ENCODE measurements at regions not wholly inside any gene's neighbourhood (a gene's known extent, or its start where the extent isn't known, plus 50 kb on each side); places are given as distances from the start of the nearest gene placed in this dataset.
"Not testable (repeated sequence)": the region's sequence is repeated elsewhere in the genome, so short reads cannot be mapped to it uniquely, and the experiment has no call there.

GRCh38 chr13:99749271-99750019, 222.1 kb downstream of the ZIC5 start:
- DNase-seq (ENCODE audit: extremely low spot score, insufficient read length, low read depth) (no peak), FAIRE-seq (no peak)

GRCh38 chr13:99747403-99747710, 224.2 kb downstream of the ZIC5 start:
- DNase-seq (ENCODE audit: extremely low spot score, insufficient read length, low read depth) (no peak), FAIRE-seq (no peak)

GRCh38 chr13:99746637-99747402, 224.7 kb downstream of the ZIC5 start:
- no peak for FAIRE-seq

GRCh38 chr13:99743094-99743493, 228.5 kb downstream of the ZIC5 start:
- FAIRE-seq (no peak), DNase-seq (ENCODE audit: extremely low spot score, insufficient read length, low read depth) (no peak)

More at GRCh38 chr13:99746637-99747402, 224.7 kb downstream of the ZIC5 start:
- no peak for DNase-seq (ENCODE audit: extremely low spot score, insufficient read length, low read depth)

GRCh38 chr13:99741960-99742359, 229.6 kb downstream of the ZIC5 start:
- FAIRE-seq (no peak), DNase-seq (ENCODE audit: extremely low spot score, insufficient read length, low read depth) (no peak)

- FAIRE-seq (no peak), DNase-seq (ENCODE audit: extremely low spot score, insufficient read length, low read depth) (no peak)
These were observed 231.2 kb downstream of the ZIC5 start for GRCh38 chr13:99740251-99740979.

- no peak for FAIRE-seq
- no peak for DNase-seq (ENCODE audit: extremely low spot score, insufficient read length, low read depth)
These were observed 232.9 kb downstream of the ZIC5 start for GRCh38 chr13:99738626-99739025.

- FAIRE-seq (no peak), DNase-seq (ENCODE audit: extremely low spot score, insufficient read length, low read depth) (no peak)
These were observed 233.9 kb downstream of the ZIC5 start for GRCh38 chr13:99737481-99738245.

GRCh38 chr13:99736541-99736940, 235.0 kb downstream of the ZIC5 start:
- FAIRE-seq (no peak), DNase-seq (ENCODE audit: extremely low spot score, insufficient read length, low read depth) (no peak)

GRCh38 chr13:99734013-99734693, 232.9 kb downstream of the TM9SF2 start:
- DNase-seq (ENCODE audit: extremely low spot score, insufficient read length, low read depth) (no peak), FAIRE-seq (no peak)

- DNase-seq (ENCODE audit: extremely low spot score, insufficient read length, low read depth) (no peak), FAIRE-seq (no peak)
These were observed 232.1 kb downstream of the TM9SF2 start for GRCh38 chr13:99733346-99733745.

- FAIRE-seq (no peak), DNase-seq (ENCODE audit: extremely low spot score, insufficient read length, low read depth) (no peak)
These were observed 230.5 kb downstream of the TM9SF2 start for GRCh38 chr13:99731747-99732146.

GRCh38 chr13:99730403-99730802, 229.1 kb downstream of the TM9SF2 start:
- no peak for FAIRE-seq
- DNase-seq (ENCODE audit: extremely low spot score, insufficient read length, low read depth), result no peak

GRCh38 chr13:99729745-99730144, 228.5 kb downstream of the TM9SF2 start:
- FAIRE-seq (no peak), DNase-seq (ENCODE audit: extremely low spot score, insufficient read length, low read depth) (no peak)

- DNase-seq (ENCODE audit: extremely low spot score, insufficient read length, low read depth); FAIRE-seq: not testable (repeated sequence)
These were observed 226.4 kb downstream of the TM9SF2 start for GRCh38 chr13:99727651-99728050.

GRCh38 chr13:99726282-99726894, 225.1 kb downstream of the TM9SF2 start:
- FAIRE-seq (no peak), DNase-seq (ENCODE audit: extremely low spot score, insufficient read length, low read depth) (no peak)

GRCh38 chr13:99725644-99726043, 224.4 kb downstream of the TM9SF2 start:
- DNase-seq (ENCODE audit: extremely low spot score, insufficient read length, low read depth) (no peak), FAIRE-seq (no peak)

GRCh38 chr13:99724633-99725517, 223.6 kb downstream of the TM9SF2 start:
- peak; percentile 9 for FAIRE-seq

More at GRCh38 chr13:99724633-99725517, 223.6 kb downstream of the TM9SF2 start:
- DNase-seq (ENCODE audit: extremely low spot score, insufficient read length, low read depth), result no peak

Data from GM18507 (cell line).